ENCODE measurements at regions not wholly inside any gene's neighbourhood (a gene's known extent, or its start where the extent isn't known, plus 50 kb on each side); places are given as distances from the start of the nearest gene placed in this dataset.

DNA sequence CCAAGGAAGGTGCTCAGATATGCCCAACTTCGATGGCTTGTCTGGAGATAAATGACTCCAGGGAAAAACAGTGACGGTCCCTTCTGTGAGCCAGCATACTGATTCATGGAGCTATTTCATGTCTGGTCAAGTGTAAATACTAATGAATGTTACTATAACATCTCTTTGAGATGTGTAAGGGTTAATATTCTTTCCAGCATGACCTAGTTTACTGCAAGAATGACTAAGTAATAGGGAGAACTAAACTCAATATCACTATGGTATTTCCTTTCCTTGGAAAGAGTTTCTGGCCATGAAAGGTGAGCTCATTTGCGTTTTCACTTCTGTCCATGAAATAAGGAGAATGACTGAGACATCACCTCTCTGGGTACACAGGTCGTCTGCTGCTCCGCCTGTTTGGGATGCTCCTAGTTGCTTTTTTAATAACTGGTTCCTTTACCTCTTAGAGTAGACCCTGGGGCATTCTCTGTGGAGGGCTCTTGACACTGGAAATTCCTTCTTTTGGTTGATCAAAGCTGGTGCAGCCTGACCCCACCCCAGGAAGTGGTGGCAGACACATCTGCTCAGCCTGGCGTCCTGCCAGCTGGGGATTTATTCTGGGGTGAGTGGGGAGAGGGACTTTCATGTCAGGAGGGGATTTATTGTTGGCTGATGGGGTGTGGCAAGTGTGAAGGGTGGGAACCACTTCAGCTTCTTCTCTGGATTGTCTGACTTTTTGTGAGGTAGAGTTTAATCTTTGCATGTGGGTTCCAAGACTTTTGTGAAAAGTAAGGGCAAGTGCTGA is 250.0 kb upstream of the MPDZ start:
- in situ Hi-C loops (cut with HindIII; ENCODE audit: low pct_unique_long_range_greater_than_20kb, low sequenced_read_pairs) (no loop called here), intact Hi-C loops (cut with micrococcal nuclease; ENCODE audit: unreplicated experiment) (no loop called here)
- ATAC-seq: no peak
- ChIA-PET CTCF (no interaction called here), POLR2A (no interaction called here)
- no peaks in the 10 kb centered on the region for H3K9me3 ChIP-seq (ENCODE audit: control insufficient read depth, insufficient read depth, low read depth, low read length)
- BruUV-seq (replicated peaks): no TSS peak
- TF ChIP-seq SIN3A (IDR thresholded peaks at IDR 0.05; ENCODE audit: borderline replicate concordance, insufficient read depth, low read depth, low read length): no peak
- TF ChIP-seq, protein P1, sequence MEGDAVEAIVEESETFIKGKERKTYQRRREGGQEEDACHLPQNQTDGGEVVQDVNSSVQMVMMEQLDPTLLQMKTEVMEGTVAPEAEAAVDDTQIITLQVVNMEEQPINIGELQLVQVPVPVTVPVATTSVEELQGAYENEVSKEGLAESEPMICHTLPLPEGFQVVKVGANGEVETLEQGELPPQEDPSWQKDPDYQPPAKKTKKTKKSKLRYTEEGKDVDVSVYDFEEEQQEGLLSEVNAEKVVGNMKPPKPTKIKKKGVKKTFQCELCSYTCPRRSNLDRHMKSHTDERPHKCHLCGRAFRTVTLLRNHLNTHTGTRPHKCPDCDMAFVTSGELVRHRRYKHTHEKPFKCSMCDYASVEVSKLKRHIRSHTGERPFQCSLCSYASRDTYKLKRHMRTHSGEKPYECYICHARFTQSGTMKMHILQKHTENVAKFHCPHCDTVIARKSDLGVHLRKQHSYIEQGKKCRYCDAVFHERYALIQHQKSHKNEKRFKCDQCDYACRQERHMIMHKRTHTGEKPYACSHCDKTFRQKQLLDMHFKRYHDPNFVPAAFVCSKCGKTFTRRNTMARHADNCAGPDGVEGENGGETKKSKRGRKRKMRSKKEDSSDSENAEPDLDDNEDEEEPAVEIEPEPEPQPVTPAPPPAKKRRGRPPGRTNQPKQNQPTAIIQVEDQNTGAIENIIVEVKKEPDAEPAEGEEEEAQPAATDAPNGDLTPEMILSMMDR (IDR thresholded peaks at IDR 0.05): no peak
- TF ChIP-seq, protein P2, sequence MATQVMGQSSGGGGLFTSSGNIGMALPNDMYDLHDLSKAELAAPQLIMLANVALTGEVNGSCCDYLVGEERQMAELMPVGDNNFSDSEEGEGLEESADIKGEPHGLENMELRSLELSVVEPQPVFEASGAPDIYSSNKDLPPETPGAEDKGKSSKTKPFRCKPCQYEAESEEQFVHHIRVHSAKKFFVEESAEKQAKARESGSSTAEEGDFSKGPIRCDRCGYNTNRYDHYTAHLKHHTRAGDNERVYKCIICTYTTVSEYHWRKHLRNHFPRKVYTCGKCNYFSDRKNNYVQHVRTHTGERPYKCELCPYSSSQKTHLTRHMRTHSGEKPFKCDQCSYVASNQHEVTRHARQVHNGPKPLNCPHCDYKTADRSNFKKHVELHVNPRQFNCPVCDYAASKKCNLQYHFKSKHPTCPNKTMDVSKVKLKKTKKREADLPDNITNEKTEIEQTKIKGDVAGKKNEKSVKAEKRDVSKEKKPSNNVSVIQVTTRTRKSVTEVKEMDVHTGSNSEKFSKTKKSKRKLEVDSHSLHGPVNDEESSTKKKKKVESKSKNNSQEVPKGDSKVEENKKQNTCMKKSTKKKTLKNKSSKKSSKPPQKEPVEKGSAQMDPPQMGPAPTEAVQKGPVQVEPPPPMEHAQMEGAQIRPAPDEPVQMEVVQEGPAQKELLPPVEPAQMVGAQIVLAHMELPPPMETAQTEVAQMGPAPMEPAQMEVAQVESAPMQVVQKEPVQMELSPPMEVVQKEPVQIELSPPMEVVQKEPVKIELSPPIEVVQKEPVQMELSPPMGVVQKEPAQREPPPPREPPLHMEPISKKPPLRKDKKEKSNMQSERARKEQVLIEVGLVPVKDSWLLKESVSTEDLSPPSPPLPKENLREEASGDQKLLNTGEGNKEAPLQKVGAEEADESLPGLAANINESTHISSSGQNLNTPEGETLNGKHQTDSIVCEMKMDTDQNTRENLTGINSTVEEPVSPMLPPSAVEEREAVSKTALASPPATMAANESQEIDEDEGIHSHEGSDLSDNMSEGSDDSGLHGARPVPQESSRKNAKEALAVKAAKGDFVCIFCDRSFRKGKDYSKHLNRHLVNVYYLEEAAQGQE (IDR thresholded peaks at IDR 0.05; ENCODE audit: insufficient read depth in 1 of 2, low read depth in 2 of 2, low read length in 1 of 2): no peak
- TF ChIP-seq TCF7L2 (IDR thresholded peaks at IDR 0.05; ENCODE audit: low read depth, low read length): no peak
- TF ChIP-seq POLR2AphosphoS5 (IDR thresholded peaks at IDR 0.05; ENCODE audit: low read depth, low read length): no peak
- H3K4me3 ChIP-seq (ENCODE audit: low read depth in 2 of 2, low read length in 2 of 2): no peak overlapping the region
- H3K36me3 ChIP-seq (ENCODE audit: control insufficient read depth, insufficient read depth, low read length): no peaks in the 10 kb centered on the region
- no peak for DNase-seq (ENCODE audit: low read depth, low spot score)
- H3K27me3 ChIP-seq (ENCODE audit: control insufficient read depth, insufficient read depth, low read length): no peaks in the 10 kb centered on the region
- H3K27ac ChIP-seq (ENCODE audit: low read length): no peak overlapping the region
- no peaks in the 10 kb centered on the region for H3K4me1 ChIP-seq (ENCODE audit: control insufficient read depth, insufficient read depth, low read length)

DNA sequence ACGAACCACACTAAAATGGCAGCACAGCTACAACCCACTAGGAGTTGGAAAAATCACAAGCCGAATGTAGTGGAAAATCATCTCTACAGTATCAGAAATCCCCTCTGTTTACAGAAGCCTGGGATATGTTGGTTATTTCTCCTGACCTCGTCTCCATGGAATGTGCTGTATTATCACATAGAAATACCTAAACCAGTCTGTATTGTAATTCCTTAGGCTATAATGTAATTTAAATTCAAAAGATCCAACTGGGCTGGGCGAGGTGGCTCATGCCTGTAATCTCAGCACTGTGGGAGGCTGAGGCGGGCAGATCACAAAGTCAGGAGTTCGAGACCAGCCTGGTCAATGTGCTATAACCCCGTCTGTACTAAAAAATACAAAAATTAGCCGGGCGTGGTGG is 244.8 kb upstream of the MPDZ start:
- BruUV-seq (replicated peaks): no TSS peak
- in situ Hi-C loops (cut with HindIII; ENCODE audit: low pct_unique_long_range_greater_than_20kb, low sequenced_read_pairs): no loop called here
- Histone ChIP-seq H3K27me3 (ENCODE audit: control insufficient read depth, insufficient read depth, low read length) (no peaks in the 10 kb centered on the region), H3K36me3 (ENCODE audit: control insufficient read depth, insufficient read depth, low read length) (no peaks in the 10 kb centered on the region), H3K4me1 (ENCODE audit: control insufficient read depth, insufficient read depth, low read length) (no peaks in the 10 kb centered on the region), H3K4me3 (ENCODE audit: low read depth in 2 of 2, low read length in 2 of 2) (no peak overlapping the region), H3K9me3 (ENCODE audit: control insufficient read depth, insufficient read depth, low read depth, low read length) (no peaks in the 10 kb centered on the region), H3K27ac (ENCODE audit: low read length) (no peak overlapping the region)
- TF ChIP-seq SIN3A (IDR thresholded peaks at IDR 0.05; ENCODE audit: borderline replicate concordance, insufficient read depth, low read depth, low read length): no peak
- TF ChIP-seq, protein P2 (IDR thresholded peaks at IDR 0.05; ENCODE audit: insufficient read depth in 1 of 2, low read depth in 2 of 2, low read length in 1 of 2): no peak
- TF ChIP-seq TCF7L2 (IDR thresholded peaks at IDR 0.05; ENCODE audit: low read depth, low read length): no peak
- CTCF ChIA-PET: no interaction called here
- DNase-seq (ENCODE audit: low read depth, low spot score): no peak
- POLR2A ChIA-PET: no interaction called here
- intact Hi-C loops (cut with micrococcal nuclease; ENCODE audit: unreplicated experiment): loop anchor here (5.0 kb wide), 1 partner anchor 48 kb away; no protein-coding TSS in a partner anchor
- no peak for ATAC-seq
